CD4-positive, alpha-beta T cell treated with Interleukin-12 subunit alpha and Interleukin-12 subunit beta, for 1 hour (primary cell): ENCODE measurements at regions not wholly inside any gene's neighbourhood (a gene's known extent, or its start where the extent isn't known, plus 50 kb on each side); places are given as distances from the start of the nearest gene placed in this dataset.
"Not testable (repeated sequence)": the region's sequence is repeated elsewhere in the genome, so short reads cannot be mapped to it uniquely, and the experiment has no call there.

ENCODE experiments used
- DNase-seq: peaks from one replicate; pipeline ENCODE4 v3.0.0-alpha.2; 2020

GRCh38 chr4:170526471-170526870 lies 436.7 kb upstream of the AADAT start:
- DNase-seq, result no peak

GRCh38 chr4:170522427-170522970 lies 432.7 kb upstream of the AADAT start:
- no peak for DNase-seq

- no peak for DNase-seq
Observed at GRCh38 chr4:170497689-170498088, 407.9 kb upstream of the AADAT start.

GRCh38 chr4:170497112-170497511 lies 407.4 kb upstream of the AADAT start:
- DNase-seq, result no peak

- no peak for DNase-seq
Observed at GRCh38 chr4:170491981-170492380, 402.2 kb upstream of the AADAT start.

GRCh38 chr4:170476351-170476750 lies 386.6 kb upstream of the AADAT start:
- DNase-seq, result no peak

- no peak for DNase-seq
Observed at GRCh38 chr4:170465429-170465828, 375.7 kb upstream of the AADAT start.

- DNase-seq, result no peak
Observed at GRCh38 chr4:170464614-170465197, 374.9 kb upstream of the AADAT start.

- no peak for DNase-seq
Observed at GRCh38 chr4:170446782-170447181, 357.0 kb upstream of the AADAT start.

- not testable (repeated sequence) for DNase-seq
Observed at GRCh38 chr4:170441146-170441545, 351.4 kb upstream of the AADAT start.

- no peak for DNase-seq
Observed at GRCh38 chr4:170428929-170429328, 339.2 kb upstream of the AADAT start.

- DNase-seq, result no peak
Observed at GRCh38 chr4:170425521-170426143, 335.9 kb upstream of the AADAT start.

- no peak for DNase-seq
Observed at GRCh38 chr4:170425040-170425439, 335.3 kb upstream of the AADAT start.

- DNase-seq, result no peak
Observed at GRCh38 chr4:170423137-170423536, 333.4 kb upstream of the AADAT start.

- DNase-seq, result no peak
Observed at GRCh38 chr4:170420255-170420693, 330.5 kb upstream of the AADAT start.

- DNase-seq, result no peak
Observed at GRCh38 chr4:170414961-170415360, 325.2 kb upstream of the AADAT start.

- no peak for DNase-seq
Observed at GRCh38 chr4:170414360-170414759, 324.6 kb upstream of the AADAT start.

GRCh38 chr4:170413951-170414350 lies 324.2 kb upstream of the AADAT start:
- DNase-seq, result no peak

- no peak for DNase-seq
Observed at GRCh38 chr4:170400361-170400760, 310.6 kb upstream of the AADAT start.

GRCh38 chr4:170399581-170400293 lies 310.0 kb upstream of the AADAT start:
- no peak for DNase-seq

GRCh38 chr4:170398218-170398617 lies 308.5 kb upstream of the AADAT start:
- no peak for DNase-seq

GRCh38 chr4:170395773-170396172 lies 306.0 kb upstream of the AADAT start:
- no peak for DNase-seq

GRCh38 chr4:170391066-170391740 lies 301.4 kb upstream of the AADAT start:
- DNase-seq, result no peak
